ENCODE measurements at regions not wholly inside any gene's neighbourhood (a gene's known extent, or its start where the extent isn't known, plus 50 kb on each side); places are given as distances from the start of the nearest gene placed in this dataset.

DNA sequence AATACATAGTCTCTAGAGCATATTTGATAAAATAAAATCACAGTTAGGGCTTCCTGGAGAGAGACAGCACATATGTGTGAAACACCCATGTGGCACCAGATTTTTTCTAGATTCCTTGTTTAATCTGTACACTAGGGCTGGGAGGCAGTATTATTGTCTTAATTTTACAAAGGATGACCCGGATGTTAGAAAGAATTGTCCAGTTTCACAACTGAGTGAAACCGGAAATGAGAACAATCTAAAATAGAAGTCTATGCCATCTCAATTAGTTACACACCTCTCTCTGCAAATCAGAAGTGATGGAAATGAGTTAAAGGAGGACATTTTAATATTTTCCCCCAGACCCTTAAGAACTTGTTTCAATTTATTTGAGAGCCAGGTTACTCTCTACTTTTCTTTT lies 463.7 kb upstream of the DSEL start:
- TF ChIP-seq EZH2phosphoT487 (IDR thresholded peaks at IDR 0.05; ENCODE audit: low read depth, severe bottlenecking, unreplicated experiment) (no peak), CTCF (IDR thresholded peaks at IDR 0.05; ENCODE audit: poor library complexity) (no peak)

Data from hepatocyte (in vitro differentiated cells).